Islet of Langerhans (tissue), 1 donor: ENCODE measurements at regions not wholly inside any gene's neighbourhood (a gene's known extent, or its start where the extent isn't known, plus 50 kb on each side); places are given as distances from the start of the nearest gene placed in this dataset.
"Not testable (repeated sequence)": the region's sequence is repeated elsewhere in the genome, so short reads cannot be mapped to it uniquely, and the experiment has no call there.

Experiments
- FAIRE-seq: peaks from one replicate; lab custom pipeline; 2011; peaks lifted over from hg19 to GRCh38; lab: Jason Lieb, UNC

DNA sequence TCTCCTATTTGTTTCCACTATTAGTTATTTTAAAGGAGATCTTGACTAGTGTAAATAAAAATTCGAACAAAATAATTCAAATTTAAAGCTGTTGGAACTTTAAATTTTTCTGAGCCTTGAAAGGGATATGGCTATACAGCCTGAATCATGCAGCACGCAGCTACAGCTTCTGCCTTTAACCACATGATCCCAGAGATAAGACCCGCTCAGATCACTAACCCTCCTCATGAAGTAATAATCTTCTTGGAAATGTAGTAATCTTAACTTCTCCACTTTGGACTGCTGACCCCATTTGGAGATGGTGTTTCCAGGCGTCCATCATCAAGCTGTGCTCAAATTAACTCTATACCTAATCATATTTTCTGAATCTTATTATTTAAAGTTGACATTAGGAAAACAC is 336.6 kb downstream of the DSC3 start:
- FAIRE-seq: no peak

DNA sequence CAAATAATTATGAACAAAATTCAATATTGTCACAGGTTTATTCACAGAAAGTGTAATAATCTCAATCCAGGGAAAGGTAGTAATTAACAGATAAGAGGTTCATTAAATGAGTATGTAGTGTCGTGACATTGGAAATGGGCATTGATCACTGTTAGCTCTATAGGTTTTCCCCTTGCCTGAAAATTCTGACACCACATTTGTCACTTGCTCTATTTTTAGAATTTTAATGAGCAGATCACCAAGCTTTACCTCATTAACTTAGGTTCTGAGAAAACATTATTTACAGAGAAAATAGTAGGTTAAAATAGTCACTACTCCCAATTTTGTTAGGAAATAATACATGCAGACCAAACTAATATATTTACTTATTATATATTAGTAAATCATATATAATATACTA is 344.0 kb downstream of the DSC3 start:
- FAIRE-seq: no peak

DNA sequence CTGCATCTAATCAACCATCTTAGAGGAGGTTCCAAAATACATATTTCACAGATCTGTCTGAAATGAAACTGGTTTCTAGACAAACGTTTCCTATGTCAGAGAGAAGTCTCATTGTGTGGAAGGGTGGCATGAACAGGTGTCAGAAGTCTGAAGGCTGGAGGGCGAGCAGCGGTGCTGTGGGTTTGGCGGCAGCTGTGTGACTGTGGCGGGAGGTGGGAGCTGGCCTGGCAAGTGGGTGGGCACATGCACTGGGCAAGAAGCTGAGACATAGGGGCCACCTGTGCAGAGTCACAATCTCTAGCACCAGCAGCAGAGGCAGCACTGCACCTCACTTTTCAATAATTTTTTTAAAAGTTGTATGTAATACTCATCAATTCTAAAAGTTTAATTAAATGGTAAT is 346.3 kb downstream of the DSC3 start:
- FAIRE-seq: no peak

DNA sequence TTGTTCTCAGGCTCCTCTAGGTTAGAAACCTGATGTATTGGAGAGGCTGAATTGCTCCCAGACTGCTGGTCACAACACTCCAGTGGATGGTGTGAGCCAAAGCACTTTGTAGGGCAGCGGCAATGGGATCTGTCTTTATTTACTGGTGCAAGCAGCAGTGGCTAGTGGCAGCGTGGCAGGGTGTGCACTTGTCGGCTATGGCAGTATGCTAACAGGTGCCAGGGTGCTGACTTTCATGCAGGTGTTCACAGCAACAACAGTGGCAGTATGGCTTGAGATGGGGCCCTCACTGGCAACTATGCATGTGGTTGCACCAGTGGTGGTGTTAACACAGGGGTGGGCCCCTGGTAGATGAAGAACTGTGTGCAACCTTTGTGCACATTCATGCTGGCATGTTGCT is 347.8 kb downstream of the DSC3 start:
- no peak for FAIRE-seq

DNA sequence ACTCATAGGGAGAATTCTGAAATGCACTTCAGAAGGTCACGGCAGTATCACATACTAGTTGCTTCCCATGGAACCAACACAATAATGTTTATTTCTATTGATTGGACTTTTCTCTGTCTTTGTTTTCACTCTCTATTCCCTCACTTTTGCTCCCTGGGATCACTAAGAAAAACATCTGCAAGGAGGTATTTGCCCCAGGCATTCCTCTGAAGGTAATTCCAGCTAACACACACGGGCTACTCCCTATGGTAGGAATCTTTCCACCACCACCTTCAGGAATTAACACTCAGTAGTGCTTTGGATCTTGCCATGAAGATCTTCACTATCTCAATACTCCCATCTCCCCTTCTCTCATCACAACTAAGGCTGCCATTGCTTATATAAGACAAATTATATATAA is 353.3 kb downstream of the DSC3 start:
- FAIRE-seq: no peak

DNA sequence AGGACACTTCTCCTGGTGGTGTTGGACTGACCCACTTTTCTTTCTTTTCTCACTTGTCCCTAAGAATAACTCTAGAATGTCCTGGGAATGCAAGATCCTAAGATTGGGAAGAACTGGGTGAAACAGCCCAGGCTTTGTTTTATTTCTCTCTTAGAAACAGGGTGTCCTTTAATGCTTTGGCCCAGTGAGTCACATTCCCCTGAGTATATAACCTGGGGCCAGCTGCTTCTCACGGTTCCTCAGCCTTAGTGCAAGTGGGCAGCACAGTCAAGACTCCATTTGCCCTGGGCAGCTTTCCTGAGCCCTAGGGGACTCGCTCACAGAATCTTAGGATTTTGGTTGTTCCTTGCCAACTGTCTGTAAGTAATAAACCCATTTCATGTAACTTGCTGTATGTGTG is 355.0 kb downstream of the DSC3 start:
- no peak for FAIRE-seq

DNA sequence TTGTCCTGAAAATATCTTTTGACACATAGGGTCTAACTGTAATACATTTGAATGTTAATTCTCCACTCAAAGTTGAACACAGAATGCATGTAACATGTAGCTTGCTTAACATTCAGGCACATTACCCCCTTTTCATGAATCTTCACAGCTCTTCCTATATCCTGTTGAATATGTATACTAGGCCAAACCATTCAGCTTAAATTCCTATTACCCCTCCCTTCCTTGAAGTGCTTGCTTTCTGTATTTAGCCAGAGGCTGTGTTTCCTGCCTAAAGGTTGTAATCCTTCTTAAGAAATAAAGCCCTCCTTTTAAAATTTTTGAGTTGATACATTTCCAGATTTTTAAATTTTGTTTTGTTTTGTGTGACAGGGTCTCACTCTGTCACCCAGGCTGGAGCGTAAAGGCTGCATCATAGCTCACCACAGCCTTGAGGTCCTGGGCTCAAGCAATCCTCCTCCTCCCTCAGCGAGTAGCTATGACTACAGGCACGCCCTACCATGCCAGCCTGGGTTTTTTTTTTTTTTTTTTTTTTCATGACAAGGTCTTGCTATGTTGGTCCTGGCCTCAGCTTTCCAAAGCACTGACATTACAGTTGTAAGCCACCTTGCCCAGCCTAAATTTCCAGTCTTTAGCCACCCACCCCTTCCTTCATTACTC is 357.6 kb downstream of the DSC3 start:
- FAIRE-seq: no peak

DNA sequence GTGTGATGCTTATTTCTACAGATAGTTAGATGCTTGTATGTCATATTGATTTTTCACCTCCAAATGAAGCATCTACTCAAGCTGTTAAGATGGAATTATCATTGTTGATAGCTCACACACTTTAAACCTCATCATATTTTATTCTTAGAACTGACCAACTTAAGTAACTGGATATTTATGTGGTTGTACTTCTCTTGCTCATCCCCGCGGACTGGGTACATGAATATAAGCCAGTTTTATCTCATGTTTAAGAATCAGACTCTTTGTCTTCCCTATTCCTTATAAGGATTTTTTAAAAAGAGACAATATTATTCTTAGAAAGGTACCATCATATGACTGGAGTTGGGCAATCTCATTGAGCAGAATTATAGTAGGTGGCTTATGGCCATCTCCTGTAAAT is 358.7 kb downstream of the DSC3 start:
- FAIRE-seq: no peak

DNA sequence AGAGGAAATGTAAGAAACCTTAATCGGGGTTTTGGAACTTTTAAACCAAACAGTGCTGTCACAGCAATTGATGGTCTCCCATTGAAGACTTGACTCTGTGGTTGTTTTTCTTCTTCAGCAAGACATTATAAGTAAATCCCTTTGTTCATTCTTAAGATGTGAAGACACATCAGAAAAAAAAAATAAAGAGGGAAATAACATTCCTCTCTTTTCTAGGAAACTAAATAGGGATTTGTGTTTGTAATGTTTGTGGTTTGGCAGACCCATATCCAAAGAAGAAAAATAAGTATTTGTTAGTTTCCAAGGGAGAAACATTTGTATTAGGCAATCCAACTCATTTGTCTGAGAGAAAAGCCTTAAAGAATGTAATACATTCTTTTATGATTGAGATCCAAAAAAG is 359.9 kb downstream of the DSC3 start:
- no peak for FAIRE-seq

DNA sequence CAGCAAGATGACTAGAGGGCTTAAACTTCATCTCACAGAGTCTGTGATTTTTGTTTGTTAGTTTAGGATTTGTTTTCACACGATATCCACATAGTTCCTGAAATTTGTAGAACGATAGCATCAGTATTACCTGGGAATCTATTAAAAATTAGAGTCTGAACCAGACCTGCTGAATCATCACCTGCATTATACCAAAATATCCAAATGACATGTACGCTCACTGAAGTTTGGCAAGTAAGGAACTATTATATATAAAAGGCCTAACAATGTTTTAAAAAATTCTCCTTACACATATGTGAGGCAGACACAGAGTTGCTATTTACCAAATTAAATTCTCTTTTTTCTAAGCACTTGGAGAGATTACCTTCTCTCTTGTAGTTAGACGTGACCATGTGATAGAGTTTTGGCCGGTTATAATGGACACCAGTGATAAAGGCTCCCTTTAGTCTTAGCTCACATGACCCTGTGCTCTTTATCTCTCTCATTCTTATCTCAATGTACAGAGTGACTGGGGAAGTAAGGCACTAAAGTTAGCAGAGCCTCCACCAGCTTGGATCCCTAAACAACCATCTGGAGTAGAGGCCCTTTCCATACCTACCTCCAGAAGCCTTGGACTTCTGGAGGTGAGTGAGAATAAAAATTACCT is 363.1 kb downstream of the DSC3 start:
- FAIRE-seq: no peak

DNA sequence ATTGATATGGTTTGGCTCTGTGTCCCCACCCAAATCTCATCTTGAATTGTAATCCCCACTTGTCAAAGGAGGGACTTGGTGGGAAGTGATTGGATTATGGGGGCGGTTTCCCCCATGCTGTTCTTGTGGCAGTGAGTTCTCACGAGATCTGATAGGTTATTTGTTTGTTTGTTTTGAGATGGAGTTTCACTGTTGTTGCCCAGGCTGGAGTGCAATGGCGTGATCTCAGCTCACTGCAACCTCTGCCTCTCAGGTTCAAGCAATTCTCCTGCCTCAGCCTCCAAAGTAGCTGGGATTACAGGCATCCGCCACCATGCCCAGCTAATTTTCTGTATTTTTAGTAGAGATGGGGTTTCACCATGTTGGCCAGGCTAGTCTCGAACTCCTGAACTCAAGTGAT is 364.7 kb downstream of the DSC3 start:
- FAIRE-seq: not testable (repeated sequence)

DNA sequence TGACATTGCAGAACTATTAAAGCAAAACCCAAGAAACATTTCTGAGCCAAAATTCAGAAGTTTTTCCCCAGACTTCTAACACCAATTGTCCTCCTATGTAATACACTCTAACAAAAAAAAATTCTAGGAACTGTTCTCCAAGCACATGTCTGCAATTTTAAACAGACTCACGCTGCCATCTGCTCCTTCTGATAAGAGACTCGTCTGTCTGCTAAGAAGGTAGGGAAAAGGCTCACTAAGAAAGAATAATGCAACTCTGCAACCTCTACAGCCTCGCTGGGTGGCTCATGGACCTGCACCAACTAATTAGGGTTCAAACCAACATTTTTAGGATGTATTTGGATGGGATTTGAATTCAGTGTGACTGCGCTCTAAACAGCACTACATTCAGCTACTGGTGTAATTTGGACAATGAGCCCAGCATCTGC is 366.5 kb downstream of the DSC3 start:
- no peak for FAIRE-seq

DNA sequence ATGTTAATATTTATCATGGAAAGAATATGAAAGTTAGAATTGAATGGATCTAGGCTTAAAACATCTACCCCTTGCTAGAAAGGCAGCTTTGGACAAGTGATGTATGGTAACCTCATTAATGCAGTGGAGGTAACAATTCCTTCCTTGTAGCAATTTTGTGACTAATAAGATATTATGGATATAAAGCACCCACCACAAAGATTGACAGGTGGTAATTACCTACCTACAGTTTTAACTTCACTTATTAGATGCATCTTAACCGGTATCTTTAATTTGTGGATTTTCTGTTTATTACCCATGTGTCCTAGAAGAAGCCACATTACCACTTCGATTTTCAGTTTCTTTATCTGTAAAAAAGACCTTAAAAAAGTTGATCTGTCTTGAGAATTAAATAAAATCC is 367.0 kb downstream of the DSC3 start:
- FAIRE-seq: no peak

DNA sequence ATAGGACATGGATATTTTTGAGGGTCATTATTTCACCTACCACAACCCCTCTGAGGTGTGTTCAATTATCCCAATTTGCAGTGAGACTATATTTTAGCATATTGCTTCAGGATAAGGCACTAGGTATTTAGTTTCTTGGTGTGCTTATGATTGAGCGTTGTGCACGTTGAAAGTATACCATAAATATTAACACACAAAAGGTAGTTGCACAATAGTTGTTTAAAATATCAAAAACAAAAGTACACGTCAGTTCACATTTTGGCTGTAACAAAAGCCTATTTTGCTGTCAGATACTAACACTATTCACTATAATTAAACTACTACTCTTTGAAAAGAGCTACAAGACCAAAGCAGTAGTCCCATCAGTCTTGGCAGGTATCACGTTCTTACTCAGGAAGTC is 367.5 kb downstream of the DSC3 start:
- FAIRE-seq: no peak

DNA sequence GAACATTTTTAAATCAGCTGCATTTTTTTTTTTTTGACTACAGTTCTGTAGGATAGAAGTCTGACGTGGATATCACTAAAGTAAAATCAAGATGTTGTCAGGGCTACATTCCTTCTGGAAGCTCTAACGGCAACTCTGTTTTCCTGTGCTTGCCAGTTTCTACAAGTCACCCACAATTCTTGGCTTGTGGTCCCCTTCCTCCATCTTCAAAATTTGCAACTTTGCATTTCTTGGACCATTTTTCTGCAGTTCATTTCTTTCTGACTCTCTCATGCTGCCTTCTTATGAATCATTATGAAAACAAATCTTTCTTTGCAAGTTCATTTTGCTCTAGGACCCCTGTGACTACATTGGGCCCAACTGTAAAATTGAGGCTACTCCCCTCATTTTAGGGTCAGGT is 367.9 kb downstream of the DSC3 start:
- FAIRE-seq: no peak

DNA sequence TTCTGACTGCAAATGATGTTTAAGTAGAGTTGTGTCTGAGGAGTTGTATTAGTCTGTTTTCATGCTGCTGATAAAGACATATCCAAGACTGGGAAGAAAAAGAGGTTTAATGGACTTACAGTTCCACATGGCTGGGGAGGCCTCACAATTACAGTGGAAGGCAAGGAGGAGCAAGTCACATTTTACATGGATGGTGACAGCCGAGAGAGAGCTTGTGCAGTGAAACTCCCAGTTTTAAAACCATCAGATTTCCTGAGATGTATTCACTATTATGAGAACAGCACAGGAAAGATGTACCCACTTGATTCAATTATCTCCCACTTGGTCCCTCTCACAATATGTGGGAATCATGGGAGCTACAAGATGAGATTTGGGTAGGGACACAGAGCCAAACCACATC is 370.1 kb downstream of the DSC3 start:
- not testable (repeated sequence) for FAIRE-seq

DNA sequence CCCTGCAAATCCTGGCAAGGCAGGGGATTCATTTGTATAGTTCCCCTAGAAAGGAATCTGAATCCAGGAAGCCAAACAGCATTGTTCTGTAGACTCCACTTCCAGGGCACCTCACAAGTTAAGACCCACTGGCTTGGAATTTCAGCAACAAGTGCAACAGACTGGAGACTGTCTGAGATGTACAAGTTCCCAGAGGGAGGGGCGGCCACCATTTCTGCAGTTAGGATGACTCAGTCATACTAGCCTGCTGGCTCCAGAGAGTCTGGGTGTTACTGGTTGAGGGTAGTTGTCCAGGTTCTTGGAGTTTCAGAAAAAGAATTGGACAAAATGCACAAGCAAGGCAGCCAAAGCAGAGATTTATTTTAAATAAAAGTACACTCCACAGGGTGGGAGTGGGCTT is 384.2 kb downstream of the DSC3 start:
- no peak for FAIRE-seq

DNA sequence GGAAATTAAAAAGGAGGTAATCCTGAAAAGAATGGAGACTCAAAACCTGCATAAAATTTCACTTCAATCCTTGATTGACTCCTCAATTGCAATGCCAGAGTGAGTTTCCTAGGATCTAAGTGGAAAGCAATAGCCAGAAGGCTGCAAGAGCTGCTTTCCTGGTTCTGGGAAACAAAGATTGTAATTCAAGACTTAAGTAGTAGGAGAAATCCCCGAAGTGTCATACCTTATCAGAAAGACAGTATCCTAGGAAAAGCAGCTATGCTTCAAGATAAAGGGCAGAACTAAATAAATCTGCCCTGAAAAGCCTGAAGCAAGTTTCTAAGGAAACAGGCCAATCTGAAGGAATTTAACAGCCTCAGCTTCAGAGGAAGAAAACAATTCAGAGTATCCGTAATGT is 390.2 kb downstream of the DSC3 start:
- no peak for FAIRE-seq

DNA sequence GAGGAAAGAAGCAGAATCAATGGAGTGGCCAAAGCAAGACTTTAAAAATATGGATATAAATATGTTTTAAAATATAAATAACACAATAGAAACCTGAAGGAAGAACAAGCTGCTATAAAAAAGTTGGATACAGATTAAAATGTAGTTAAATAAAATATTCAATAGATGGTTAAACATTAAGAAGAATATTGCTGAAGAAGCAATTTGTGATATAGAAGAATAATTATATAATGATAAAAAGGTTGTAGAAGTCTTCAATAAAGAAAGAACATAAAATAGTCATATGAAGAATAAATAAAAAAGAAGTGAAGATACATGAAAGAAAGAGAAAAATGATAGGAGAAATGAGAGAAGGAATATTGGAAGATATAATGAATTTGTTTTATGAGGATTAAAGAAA is 392.0 kb downstream of the DSC3 start:
- FAIRE-seq: no peak

DNA sequence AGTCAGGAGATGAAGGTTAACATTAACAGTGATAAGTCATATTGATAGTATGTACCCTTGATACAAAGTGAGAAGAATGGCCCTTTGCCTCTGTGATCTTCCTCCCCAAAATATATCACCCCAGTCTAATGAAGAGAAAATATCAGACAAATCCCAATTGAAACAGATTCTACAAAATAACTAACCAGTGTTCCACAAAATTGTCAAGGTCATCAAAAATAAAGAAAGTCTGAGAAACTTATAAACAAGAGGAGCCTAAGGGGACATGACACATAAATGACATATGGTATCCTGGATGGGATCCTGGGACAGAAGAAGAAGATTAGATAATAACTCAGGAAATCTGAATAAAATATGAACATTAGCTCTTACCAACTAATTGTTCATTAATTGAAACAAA is 398.4 kb downstream of the DSC3 start:
- FAIRE-seq: no peak

DNA sequence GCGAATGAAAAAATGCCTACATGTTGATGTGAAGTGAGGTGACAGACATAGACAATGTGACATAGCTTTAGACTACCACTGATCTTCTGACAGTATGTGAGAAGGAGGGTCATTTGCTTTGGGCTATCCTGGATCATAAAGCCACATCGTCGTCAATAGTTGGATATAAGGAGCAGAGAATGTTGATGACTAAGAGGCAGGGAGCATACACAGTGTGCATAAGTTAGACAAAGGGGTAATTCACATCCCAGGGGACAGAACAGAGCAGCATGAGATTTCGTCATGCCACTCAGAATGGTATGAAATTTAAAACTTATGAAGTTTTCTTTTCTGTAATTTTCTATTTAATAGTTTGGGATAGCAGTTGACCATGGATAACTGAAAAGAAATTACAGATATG is 403.2 kb downstream of the DSC3 start:
- no peak for FAIRE-seq

DNA sequence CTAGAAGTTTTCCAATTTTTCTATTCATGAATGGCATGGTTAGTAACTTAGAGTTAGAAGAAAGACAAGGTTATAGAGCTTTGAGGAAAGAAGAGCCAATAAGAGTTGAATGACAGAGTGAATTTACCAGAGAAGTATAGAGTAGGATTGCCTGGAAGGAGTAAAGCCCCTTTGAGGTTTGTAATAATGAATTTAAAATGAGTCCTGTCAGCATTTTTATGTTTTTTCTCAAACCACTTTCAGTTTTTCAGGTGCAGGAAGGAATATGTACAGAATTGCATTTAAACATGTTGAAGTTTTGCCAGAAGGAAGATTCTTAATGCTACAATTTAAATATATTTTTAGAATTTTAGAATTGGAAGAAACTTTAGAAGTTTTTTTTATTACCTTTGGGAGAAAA is 408.3 kb downstream of the DSC3 start:
- FAIRE-seq: no peak

DNA sequence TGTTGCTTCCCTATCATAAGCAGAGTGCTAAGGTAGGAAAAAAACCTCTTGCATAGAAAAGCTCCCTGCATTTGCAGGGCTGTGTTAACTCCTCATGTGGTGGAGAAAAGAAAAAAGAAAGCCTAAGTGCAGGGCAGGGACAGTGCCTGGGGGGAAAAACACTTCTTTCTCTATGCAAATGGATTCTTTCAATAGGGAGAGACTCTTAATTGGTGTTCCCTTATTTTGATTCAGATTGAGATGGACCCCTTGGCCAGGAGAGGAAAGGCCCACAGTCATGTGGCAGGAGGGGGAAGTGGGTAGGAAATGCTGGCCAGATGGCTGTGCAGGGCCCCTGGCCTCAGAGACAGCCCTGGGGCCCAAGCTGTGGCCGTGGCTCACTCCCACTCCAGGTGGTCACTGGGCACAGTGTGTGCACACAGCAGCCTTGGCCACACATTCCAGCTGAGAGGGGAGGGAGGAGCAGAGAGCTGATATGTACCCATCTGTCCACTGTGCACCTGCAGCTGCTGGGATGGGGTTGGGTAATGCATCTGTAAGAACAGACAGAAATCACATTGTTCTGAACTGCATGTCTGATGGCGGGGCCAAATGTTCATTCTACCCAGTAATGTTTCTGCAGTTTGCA is 410.4 kb downstream of the DSC3 start:
- FAIRE-seq: no peak

DNA sequence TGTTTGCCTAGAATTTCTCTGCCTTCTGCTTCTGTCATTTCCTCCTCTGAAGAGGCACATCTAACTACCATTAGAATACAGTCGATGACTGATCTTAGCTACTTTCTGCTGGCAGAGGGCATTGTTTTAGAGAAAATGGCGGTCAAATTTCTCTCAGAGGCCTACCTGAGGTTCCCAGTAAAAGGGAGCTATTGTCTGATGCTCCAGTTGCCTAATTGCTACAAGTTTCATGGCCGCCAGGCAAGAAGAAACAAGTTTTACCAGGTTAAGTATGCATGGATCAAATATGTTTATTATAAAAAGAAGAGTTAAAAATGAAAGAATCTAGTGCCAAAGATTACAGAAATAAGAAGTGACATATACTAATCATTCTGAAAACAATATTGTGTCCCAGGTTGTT is 416.6 kb downstream of the DSC3 start:
- no peak for FAIRE-seq
